Rectal smooth muscle tissue (tissue), 1 donor: ENCODE measurements at regions not wholly inside any gene's neighbourhood (a gene's known extent, or its start where the extent isn't known, plus 50 kb on each side); places are given as distances from the start of the nearest gene placed in this dataset.

Experiments used
- H3K27ac ChIP-seq: one replicate; pipeline ENCODE4 v1.7.0; 2013; ENCODE audit warnings: low read depth, low read length, inconsistent platforms
- H3K27me3 ChIP-seq: one replicate; pipeline ENCODE4 v1.7.0; 2013; ENCODE audit warnings: low read length; ENCODE audit not compliant: control insufficient read depth, insufficient read depth
- H3K36me3 ChIP-seq: one replicate; pipeline ENCODE4 v1.7.0; 2013; ENCODE audit warnings: low read length; ENCODE audit not compliant: control insufficient read depth, insufficient read depth
- H3K4me1 ChIP-seq: one replicate; pipeline ENCODE4 v1.7.0; 2013; ENCODE audit warnings: low read length; ENCODE audit not compliant: control insufficient read depth, insufficient read depth
- H3K4me3 ChIP-seq: one replicate; pipeline ENCODE4 v1.7.0; 2013; ENCODE audit warnings: low read length
- H3K9ac ChIP-seq: one replicate; pipeline ENCODE4 v1.7.0; 2013; ENCODE audit warnings: low read length

DNA sequence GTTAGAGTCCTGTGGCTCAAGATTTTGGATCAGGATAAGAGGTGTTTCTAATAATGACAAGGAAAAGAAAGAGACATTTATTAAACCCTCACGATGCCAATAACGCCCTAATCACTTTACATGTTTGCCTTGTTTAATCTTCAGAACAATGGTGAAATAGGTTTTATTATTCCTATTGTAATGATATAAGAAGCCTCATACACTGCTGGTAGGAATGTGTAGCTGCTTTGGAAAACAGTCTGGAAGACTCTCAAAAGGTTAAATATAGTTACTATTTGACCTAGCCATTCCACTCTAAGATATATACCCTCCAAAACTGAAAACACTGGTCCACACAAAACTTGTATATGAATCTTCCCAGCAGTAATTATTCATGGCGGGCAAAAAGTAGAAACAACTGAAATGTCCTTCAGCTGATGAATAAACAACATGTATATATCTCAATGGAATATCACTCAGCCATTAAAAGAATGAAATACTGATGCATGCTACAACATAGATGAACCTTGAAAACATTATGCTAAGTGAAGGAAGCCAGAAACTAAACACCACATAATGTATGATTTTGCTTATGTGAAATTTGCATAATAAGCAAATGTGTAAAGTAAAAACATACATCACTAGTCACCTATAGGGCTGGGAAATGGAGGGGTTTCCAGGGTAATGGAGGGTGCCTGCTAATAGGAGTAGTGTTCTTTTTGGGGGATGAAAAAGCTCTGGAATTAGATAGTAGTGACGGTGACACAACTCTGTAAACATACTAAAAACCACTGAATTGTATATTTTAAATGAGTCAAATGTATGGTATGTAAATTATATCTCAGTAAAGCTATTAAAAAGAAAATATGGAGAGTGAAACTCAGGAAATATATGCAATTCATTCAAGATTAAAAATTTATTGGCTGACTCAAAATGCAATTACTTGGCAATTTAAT lies 76.9 kb upstream of the ANK3 start:
- no peaks in the 10 kb centered on the region for H3K4me1 ChIP-seq
- no peaks in the 10 kb centered on the region for H3K27me3 ChIP-seq
- no peaks in the 10 kb centered on the region for H3K36me3 ChIP-seq
- no peak overlapping the region for H3K27ac ChIP-seq
- H3K4me3 ChIP-seq: no peak overlapping the region
- H3K9ac ChIP-seq: no peak overlapping the region

DNA sequence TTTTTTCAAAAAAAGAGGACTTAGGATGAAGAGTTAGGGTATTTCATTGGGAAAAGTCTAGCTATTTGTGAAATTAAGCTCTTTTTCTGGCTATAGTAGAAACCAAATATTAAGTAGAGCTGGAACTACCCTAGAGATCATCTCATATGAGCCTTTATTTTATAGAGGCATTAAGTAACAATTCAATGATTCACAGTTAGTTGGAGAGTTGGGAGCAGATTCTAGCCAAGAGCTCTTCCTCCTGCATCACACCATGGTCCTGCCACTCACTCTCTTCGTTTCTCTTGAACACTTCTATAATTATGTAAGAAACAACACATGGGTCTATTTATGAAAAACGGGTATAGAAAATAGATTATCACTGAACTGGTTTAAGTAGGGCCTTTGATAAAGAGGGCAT lies 76.1 kb upstream of the ANK3 start:
- Histone ChIP-seq H3K4me3 (no peak overlapping the region), H3K27ac (no peak overlapping the region), H3K27me3 (no peaks in the 10 kb centered on the region), H3K36me3 (no peaks in the 10 kb centered on the region), H3K4me1 (no peaks in the 10 kb centered on the region), H3K9ac (no peak overlapping the region)

DNA sequence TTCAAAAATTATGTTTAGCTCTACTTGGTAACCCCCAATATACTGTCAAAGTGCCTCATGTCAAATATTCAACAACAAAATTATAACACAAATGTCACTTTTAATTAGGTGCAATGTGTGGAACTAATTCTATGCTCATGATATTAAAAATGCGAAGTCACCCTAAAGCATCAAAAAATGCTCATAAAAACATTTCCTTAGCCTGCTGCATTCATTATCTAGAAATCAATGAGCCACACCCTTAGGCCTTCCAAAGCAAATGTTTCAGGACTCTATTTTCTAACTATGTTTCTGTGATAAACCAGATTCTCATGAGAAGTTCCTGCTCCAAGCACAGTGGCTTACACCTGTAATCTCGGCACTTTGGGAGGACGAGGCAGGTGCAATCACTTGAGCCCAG lies 75.0 kb upstream of the ANK3 start:
- H3K27me3 ChIP-seq: no peaks in the 10 kb centered on the region
- H3K27ac ChIP-seq: no peak overlapping the region
- H3K4me3 ChIP-seq: no peak overlapping the region
- no peaks in the 10 kb centered on the region for H3K36me3 ChIP-seq
- H3K4me1 ChIP-seq: no peaks in the 10 kb centered on the region
- H3K9ac ChIP-seq: no peak overlapping the region

DNA sequence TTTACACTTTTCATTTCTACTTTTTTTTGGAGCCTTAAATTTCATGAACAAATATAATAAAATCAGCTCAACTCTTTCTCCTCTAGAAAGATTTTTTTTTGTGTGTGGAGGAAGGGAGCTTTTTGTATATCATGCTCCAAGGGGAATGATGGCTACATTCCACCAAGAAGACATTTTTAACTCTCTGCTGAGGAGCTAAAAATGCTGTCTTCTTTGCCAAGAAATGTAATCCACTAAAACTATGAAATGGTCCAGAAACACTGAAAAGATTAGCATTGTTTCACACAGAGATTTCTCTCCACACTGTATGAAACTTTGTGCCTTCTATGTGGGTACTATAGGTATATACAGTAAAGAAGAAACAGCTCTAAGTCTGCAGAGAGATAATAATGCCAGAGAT lies 74.1 kb upstream of the ANK3 start:
- no peak overlapping the region for H3K9ac ChIP-seq

DNA sequence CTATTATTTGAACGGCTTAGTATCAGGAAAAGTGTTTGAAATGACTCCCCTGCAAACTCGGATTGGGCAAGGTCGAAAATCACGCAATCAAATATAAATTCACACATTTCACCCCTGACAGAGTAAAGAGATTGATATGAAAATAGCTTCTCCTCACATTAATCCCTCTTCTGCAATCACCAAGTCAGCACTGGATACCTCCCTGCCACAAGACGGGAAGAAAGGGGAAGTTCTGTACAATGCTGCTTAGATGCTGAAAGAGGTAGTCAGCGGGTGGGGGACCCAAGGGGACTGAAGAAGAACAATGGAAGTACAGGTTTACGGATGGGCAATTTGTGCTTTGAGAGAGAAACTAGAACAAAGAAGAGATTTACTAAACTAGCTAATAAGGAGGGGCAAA lies 72.0 kb upstream of the ANK3 start:
- no peaks in the 10 kb centered on the region for H3K27me3 ChIP-seq
- no peaks in the 10 kb centered on the region for H3K4me1 ChIP-seq
- H3K9ac ChIP-seq: no peak overlapping the region
- H3K27ac ChIP-seq: no peak overlapping the region
- no peaks in the 10 kb centered on the region for H3K36me3 ChIP-seq
- no peak overlapping the region for H3K4me3 ChIP-seq

More for the DNA sequence above, 74.1 kb upstream of the ANK3 start:
- H3K4me1 ChIP-seq: no peaks in the 10 kb centered on the region
- no peaks in the 10 kb centered on the region for H3K36me3 ChIP-seq
- H3K27ac ChIP-seq: no peak overlapping the region
- no peak overlapping the region for H3K4me3 ChIP-seq
- H3K27me3 ChIP-seq: no peaks in the 10 kb centered on the region

DNA sequence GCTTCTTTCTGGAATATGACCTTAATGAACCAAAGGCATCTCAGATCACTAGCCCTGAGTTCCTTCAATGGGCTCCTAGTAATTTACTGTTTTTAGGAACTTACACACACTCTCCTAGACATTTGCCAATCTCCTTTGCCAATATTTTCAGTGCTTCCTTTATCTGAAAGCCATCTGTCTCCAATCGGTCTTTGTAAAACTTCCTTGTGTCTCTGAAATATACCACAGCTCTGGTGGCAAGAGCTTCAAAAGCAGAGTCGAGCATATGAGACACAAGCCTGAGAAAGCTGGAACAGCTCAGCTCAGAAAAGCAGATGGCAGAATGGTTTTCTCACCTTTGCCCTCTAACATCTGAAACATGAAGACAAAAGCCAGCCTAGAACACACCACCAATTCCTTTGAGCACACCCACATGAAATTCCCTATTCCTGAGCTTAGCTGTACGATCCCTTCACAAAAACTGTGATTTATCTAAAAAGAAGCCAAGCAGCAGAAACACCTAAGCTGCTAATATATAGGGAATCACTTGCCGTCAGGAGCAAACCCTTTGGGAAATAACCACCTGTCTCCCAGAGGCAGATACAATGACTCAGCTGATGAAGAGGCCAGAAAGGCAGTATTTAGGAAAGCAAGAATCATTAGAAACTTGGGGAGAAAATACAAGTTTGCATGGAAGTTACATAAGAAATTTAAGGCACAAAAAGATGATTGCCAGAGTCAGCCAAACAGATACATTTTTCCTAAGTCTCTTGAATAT lies 70.2 kb upstream of the ANK3 start:
- no peak overlapping the region for H3K27ac ChIP-seq
- H3K4me3 ChIP-seq: no peak overlapping the region
- H3K36me3 ChIP-seq: no peaks in the 10 kb centered on the region
- no peak overlapping the region for H3K9ac ChIP-seq
- no peaks in the 10 kb centered on the region for H3K4me1 ChIP-seq
- no peaks in the 10 kb centered on the region for H3K27me3 ChIP-seq

DNA sequence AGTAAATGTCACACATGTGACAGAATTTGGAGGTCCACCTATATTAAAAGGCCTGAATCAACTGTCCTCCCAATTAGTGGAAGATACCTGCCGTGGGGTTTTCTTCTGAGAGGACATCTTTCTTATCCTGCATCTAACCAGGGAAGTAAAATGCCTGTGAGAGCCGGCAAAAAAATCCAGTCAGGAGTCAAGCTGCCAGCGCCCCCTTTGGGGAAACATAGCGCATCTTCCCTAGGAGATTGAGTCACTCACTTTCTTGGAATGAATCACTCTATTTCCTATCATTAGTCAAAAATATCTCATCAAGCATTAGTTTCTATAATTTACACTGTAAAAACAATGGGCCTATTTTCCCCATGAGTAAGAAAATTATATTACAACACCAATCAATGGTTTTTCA lies 66.4 kb upstream of the ANK3 start:
- peaks cover 7% of the 10 kb centered on the region for H3K4me1 ChIP-seq
- H3K27ac ChIP-seq: no peak overlapping the region
- no peak overlapping the region for H3K9ac ChIP-seq
- H3K27me3 ChIP-seq: no peaks in the 10 kb centered on the region
- no peaks in the 10 kb centered on the region for H3K36me3 ChIP-seq
- no peak overlapping the region for H3K4me3 ChIP-seq

DNA sequence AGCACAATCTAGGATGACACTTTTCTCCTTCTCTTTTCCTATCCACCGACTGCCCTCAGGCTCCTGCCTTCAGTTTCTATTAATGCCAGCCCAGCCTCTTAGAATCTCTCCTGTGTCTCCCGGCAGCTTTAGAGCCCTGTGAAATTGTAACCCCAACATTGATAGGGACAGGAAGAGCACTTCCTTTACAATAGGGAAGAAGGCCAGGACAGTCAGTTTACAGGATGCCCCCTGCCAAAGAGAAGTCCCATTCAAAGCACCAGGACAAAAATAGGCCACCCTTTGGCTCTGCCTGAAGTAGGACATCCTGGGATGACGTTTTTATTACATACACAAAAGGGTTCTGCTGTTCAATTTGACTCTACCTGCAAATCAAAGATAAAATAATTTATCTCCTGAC lies 64.7 kb upstream of the ANK3 start:
- H3K4me3 ChIP-seq: no peak overlapping the region
- no peaks in the 10 kb centered on the region for H3K36me3 ChIP-seq
- no peak overlapping the region for H3K9ac ChIP-seq
- H3K4me1 ChIP-seq: peaks cover 7% of the 10 kb centered on the region
- no peaks in the 10 kb centered on the region for H3K27me3 ChIP-seq
- H3K27ac ChIP-seq: no peak overlapping the region

DNA sequence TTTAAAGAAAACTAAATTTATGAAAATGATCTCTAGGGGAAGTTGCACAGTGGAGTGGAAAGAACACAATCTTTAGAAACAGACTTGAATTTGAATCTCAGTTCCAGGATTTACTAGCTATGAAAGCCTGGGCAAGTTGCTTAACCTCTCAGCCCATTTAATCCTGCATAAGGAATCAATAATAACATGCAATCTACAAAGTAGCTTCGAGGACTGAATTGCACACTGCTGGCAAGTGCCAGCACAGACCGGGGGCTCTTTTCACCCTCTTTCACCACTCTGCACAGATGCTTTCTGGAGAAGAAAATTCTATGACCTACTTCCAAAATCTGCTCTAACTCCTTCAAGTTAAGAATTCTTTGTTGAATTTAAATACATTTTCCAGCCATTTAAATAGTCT lies 63.4 kb upstream of the ANK3 start:
- no peaks in the 10 kb centered on the region for H3K27me3 ChIP-seq
- H3K9ac ChIP-seq: no peak overlapping the region
- H3K4me3 ChIP-seq: no peak overlapping the region
- peaks cover 7% of the 10 kb centered on the region for H3K4me1 ChIP-seq
- no peaks in the 10 kb centered on the region for H3K36me3 ChIP-seq
- H3K27ac ChIP-seq: no peak overlapping the region

DNA sequence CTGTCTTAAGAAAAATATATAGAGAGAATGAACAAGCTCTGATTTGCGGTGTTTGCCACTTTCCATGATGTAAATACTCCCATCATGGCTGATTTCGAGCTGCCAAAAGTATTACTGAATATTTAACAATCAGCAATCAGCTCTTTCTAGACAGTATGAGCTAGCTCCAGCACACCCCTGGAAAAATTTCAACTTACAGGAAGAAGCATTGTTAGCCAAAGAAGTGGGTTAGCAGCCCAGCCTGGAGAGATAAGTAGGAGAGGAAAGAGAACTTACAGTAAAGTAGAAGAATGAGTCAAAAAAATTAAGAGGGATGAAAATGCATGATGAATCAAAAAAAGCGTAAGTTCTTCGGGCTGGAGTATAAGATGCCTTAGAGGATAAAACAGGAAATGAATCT lies 60.6 kb upstream of the ANK3 start:
- Histone ChIP-seq H3K9ac (no peak overlapping the region), H3K4me1 (peaks cover 10% of the 10 kb centered on the region), H3K27ac (no peak overlapping the region), H3K4me3 (no peak overlapping the region), H3K27me3 (no peaks in the 10 kb centered on the region), H3K36me3 (no peaks in the 10 kb centered on the region)

DNA sequence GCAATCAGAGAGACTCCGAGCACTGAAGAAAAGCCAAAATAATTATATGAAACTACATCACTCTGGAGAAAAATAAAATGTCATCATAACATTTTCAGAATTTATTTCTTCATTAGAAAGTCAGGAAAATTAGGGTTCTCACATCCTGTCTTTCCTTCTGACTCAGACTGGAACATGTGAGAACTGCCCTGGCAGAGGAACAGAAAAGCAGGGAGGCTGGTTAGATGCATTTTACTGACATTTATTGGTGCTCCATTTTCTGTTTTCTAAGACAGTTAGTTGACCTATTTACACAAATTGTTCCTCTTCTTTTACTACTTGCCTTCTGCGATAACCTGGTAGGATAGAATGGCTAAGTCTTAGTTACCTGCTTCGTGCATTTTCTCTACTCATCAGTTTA lies 58.6 kb upstream of the ANK3 start:
- peaks cover 4% of the 10 kb centered on the region for H3K4me1 ChIP-seq
- no peaks in the 10 kb centered on the region for H3K36me3 ChIP-seq
- no peak overlapping the region for H3K27ac ChIP-seq
- H3K27me3 ChIP-seq: no peaks in the 10 kb centered on the region
- H3K9ac ChIP-seq: no peak overlapping the region
- H3K4me3 ChIP-seq: no peak overlapping the region

DNA sequence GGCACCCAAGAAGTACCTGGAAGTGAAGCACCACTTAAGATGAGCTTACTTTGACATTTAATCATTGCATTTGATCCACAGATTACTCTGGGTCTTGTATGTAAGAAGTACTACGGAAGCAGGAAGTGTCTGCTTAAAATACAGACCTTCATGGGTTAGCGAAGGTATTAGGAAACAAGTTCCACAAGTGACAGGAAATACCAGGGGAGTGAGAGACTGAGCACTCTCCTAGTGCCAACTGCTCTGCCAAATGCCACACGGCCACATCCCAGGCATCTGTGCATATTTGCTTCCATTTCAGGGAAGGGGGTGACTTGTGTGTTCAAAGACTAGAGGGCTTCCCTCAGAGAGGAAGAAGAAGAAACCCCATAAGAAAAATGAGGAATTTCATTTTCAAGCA lies 57.2 kb upstream of the ANK3 start:
- Histone ChIP-seq H3K27me3 (no peaks in the 10 kb centered on the region), H3K36me3 (no peaks in the 10 kb centered on the region), H3K27ac (no peak overlapping the region), H3K4me3 (no peak overlapping the region), H3K9ac (no peak overlapping the region), H3K4me1 (peaks cover 4% of the 10 kb centered on the region)
